Smooth muscle cell (in vitro differentiated cells): ENCODE measurements at regions not wholly inside any gene's neighbourhood (a gene's known extent, or its start where the extent isn't known, plus 50 kb on each side); places are given as distances from the start of the nearest gene placed in this dataset.
"Not testable (repeated sequence)": the region's sequence is repeated elsewhere in the genome, so short reads cannot be mapped to it uniquely, and the experiment has no call there.

ENCODE experiments used
- DNase-seq: peaks from one replicate; lab custom pipeline; 2025; ENCODE audit not compliant: unreplicated experiment; lab: John Stamatoyannopoulos, UW
- H2AFZ ChIP-seq: fragments of 200-600 bp; sonication (generic); 2 replicates; pipeline ENCODE4 v1.6.0; 2016; ENCODE audit warnings: antibody characterized with exemption, low read depth, mild to moderate bottlenecking
- H3F3A ChIP-seq: fragments of 200-600 bp; sonication (generic); 2 replicates; pipeline ENCODE4 v1.6.0; 2017; ENCODE audit warnings: antibody characterized with exemption, low read depth
- H3K27ac ChIP-seq: fragments of 200-600 bp; sonication (generic); 2 replicates; pipeline ENCODE4 v1.5.1; 2016; ENCODE audit warnings: low read depth, mild to moderate bottlenecking
- H3K27me3 ChIP-seq: fragments of 200-600 bp; sonication (generic); 2 replicates; pipeline ENCODE4 v1.6.1; 2016; ENCODE audit warnings: low read depth, mild to moderate bottlenecking
- H3K36me3 ChIP-seq: fragments of 200-600 bp; sonication (generic); 2 replicates; pipeline ENCODE4 v1.5.1; 2016; ENCODE audit warnings: low read depth
- H3K4me1 ChIP-seq: fragments of 200-600 bp; sonication (generic); 2 replicates; pipeline ENCODE4 v1.5.1; 2016; ENCODE audit warnings: low read depth
- H3K4me2 ChIP-seq: fragments of 200-600 bp; sonication (generic); 2 replicates; pipeline ENCODE4 v1.6.0; 2016; ENCODE audit warnings: mild to moderate bottlenecking
- H3K4me3 ChIP-seq: fragments of 200-600 bp; sonication (generic); 2 replicates; pipeline ENCODE4 v1.5.1; 2016; ENCODE audit warnings: mild to moderate bottlenecking
- H3K79me2 ChIP-seq: fragments of 200-600 bp; sonication (generic); 2 replicates; pipeline ENCODE4 v1.6.0; 2016; ENCODE audit warnings: low read depth, mild to moderate bottlenecking
- H3K9ac ChIP-seq: fragments of 200-600 bp; sonication (generic); 2 replicates; pipeline ENCODE4 v1.6.0; 2016; ENCODE audit warnings: low read depth
- H3K9me3 ChIP-seq: fragments of 200-600 bp; sonication (generic); replicated peaks from 2 replicates; pipeline ENCODE4 v1.5.1; 2016; ENCODE audit warnings: low read depth
- H4K20me1 ChIP-seq: fragments of 200-600 bp; sonication (generic); 2 replicates; pipeline ENCODE4 v1.6.0; 2016; ENCODE audit warnings: low read depth
- WGBS: methylation state at CpG from one replicate; pipeline ENCODE4 v1.1.7; 2016; ENCODE audit warnings: low lambda C conversion rate; 5-methylcytosine and 5-hydroxymethylcytosine counted together
- TF ChIP-seq, protein P1 (sequence below): fragments of 200-600 bp; sonication (generic); IDR thresholded peaks from 2 replicates; pipeline ENCODE4 v1.5.1; 2017; ENCODE audit warnings: borderline replicate concordance, mild to moderate bottlenecking, antibody characterized with exemption; ENCODE audit not compliant: insufficient read depth, poor library complexity, severe bottlenecking

DNA sequence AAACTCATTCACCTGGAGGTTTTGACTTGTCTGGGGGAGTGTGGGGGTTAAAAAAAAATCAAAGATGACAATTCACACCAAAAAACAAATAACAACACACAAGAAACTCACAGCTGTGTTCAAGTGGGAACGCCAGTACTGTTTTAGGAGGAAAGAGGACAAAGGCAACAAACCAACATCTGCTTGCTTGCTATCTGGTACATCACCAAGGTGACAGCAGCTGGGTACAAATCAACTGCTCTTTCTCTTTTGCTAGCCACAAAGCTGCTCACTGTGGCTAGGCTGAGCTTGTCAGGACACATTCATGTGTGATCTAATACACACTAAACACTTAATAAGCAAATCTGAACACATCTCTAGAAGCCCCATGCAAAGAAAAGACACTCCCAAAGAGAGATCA, 128.0 kb upstream of the RAP1B start:
- H2AFZ ChIP-seq = peak overlapping the region; percentile 45
- no peaks in the 10 kb centered on the region for H3K36me3 ChIP-seq
- 85% methylated on average over 1 of the region's 1 CpG for WGBS
- H3K27ac ChIP-seq = no peak overlapping the region
- no peak overlapping the region for H3K9ac ChIP-seq
- TF ChIP-seq, protein P1, sequence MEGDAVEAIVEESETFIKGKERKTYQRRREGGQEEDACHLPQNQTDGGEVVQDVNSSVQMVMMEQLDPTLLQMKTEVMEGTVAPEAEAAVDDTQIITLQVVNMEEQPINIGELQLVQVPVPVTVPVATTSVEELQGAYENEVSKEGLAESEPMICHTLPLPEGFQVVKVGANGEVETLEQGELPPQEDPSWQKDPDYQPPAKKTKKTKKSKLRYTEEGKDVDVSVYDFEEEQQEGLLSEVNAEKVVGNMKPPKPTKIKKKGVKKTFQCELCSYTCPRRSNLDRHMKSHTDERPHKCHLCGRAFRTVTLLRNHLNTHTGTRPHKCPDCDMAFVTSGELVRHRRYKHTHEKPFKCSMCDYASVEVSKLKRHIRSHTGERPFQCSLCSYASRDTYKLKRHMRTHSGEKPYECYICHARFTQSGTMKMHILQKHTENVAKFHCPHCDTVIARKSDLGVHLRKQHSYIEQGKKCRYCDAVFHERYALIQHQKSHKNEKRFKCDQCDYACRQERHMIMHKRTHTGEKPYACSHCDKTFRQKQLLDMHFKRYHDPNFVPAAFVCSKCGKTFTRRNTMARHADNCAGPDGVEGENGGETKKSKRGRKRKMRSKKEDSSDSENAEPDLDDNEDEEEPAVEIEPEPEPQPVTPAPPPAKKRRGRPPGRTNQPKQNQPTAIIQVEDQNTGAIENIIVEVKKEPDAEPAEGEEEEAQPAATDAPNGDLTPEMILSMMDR = no peak
- H3K4me2 ChIP-seq = no peak overlapping the region
- no peaks in the 10 kb centered on the region for H4K20me1 ChIP-seq
- no peak for DNase-seq
- H3K9me3 ChIP-seq = no peaks in the 10 kb centered on the region
- H3K4me1 ChIP-seq = no peaks in the 10 kb centered on the region
- H3K79me2 ChIP-seq = no peaks in the 10 kb centered on the region
- H3F3A ChIP-seq = no peaks in the 10 kb centered on the region
- H3K4me3 ChIP-seq = no peak overlapping the region
- no peaks in the 10 kb centered on the region for H3K27me3 ChIP-seq

GRCh38 chr12:68483592-68484383, 126.9 kb upstream of the RAP1B start:
- TF ChIP-seq, protein P1 = no peak
- 91% methylated on average over 4 of the region's 4 CpGs for WGBS

DNA sequence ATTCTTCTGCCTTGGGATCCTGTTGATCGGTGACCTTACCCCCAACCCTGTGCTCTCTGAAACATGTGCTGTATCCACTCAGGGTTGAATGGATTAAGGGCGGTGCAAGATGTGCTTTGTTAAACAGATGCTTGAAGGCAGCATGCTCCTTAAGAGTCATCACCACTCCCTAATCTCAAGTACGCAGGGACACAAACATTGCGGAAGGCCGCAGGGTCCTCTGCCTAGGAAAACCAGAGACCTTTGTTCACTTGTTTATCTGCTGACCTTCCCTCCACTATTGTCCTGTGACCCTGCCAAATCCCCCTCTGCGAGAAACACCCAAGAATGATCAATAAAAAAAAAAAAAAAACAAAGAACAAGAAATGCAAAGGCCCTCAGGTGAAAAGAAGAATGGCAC, 126.1 kb upstream of the RAP1B start:
- 98% methylated on average over 5 of the region's 6 CpGs for WGBS
- H3F3A ChIP-seq, H4K20me1 ChIP-seq, H3K27ac ChIP-seq, H2AFZ ChIP-seq, DNase-seq, H3K9ac ChIP-seq, H3K36me3 ChIP-seq, H3K4me2 ChIP-seq, H3K9me3 ChIP-seq, H3K27me3 ChIP-seq, H3K4me3 ChIP-seq, H3K79me2 ChIP-seq, H3K4me1 ChIP-seq: not testable (repeated sequence)

More at GRCh38 chr12:68483592-68484383, 126.9 kb upstream of the RAP1B start:
- Histone ChIP-seq H3K79me2 (no peaks in the 10 kb centered on the region), H4K20me1 (no peaks in the 10 kb centered on the region), H3K4me2 (peak overlapping the region; percentile 36), H3K9ac (no peak overlapping the region), H3K36me3 (no peaks in the 10 kb centered on the region), H3F3A (no peaks in the 10 kb centered on the region), H3K4me1 (no peaks in the 10 kb centered on the region), H3K9me3 (no peaks in the 10 kb centered on the region), H3K27me3 (no peaks in the 10 kb centered on the region), H3K4me3 (no peak overlapping the region), H3K27ac (peak overlapping the region; percentile 3), H2AFZ (peak overlapping the region; percentile 45)
- DNase-seq = no peak

DNA sequence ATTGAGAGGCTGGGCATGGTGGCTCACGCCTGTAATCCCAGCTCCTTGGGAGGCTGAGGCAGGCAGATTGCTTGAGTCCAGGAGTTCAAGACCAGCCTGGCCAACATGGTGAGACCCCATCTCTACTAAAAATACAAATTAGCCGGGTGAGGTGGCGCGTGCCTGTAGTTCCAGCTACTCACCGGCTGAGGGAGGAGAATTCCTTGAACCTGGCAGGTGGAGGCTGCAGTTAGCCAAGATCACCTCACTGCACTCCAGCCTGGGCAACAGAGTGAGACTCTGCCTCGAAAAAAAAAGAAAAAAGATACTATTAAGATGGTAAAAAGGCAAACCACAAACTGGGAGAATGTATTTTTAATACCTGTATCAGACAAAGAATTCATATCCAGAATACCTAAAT, 124.2 kb upstream of the RAP1B start:
- H3K27me3 ChIP-seq, H3K79me2 ChIP-seq, H3K4me3 ChIP-seq, H2AFZ ChIP-seq, H3K9me3 ChIP-seq, H4K20me1 ChIP-seq, H3K4me2 ChIP-seq, H3K4me1 ChIP-seq, DNase-seq, H3K27ac ChIP-seq, H3K9ac ChIP-seq, H3F3A ChIP-seq, H3K36me3 ChIP-seq: not testable (repeated sequence)
- 94% methylated on average over 6 of the region's 6 CpGs for WGBS
